T-helper 2 cell (primary cell): ENCODE measurements at regions not wholly inside any gene's neighbourhood (a gene's known extent, or its start where the extent isn't known, plus 50 kb on each side); places are given as distances from the start of the nearest gene placed in this dataset.
"Not testable (repeated sequence)": the region's sequence is repeated elsewhere in the genome, so short reads cannot be mapped to it uniquely, and the experiment has no call there.

Source experiments
- DNase-seq, 5 experiments: peaks; one replicate each; pipeline versions ENCODE4 v3.0.0 to v3.0.0-alpha.2; 2012 to 2022

- DNase-seq: no peak
Observed at GRCh38 chr5:106521701-106522100, 1149.0 kb downstream of the EFNA5 start.

- DNase-seq: no peak
Observed at GRCh38 chr5:106510321-106510720, 1160.4 kb downstream of the EFNA5 start.

GRCh38 chr5:106508894-106509293 is 1161.8 kb downstream of the EFNA5 start:
- no peak for DNase-seq

GRCh38 chr5:106493910-106494309 is 1176.8 kb downstream of the EFNA5 start:
- DNase-seq: no peak

GRCh38 chr5:106489004-106489403 is 1181.7 kb downstream of the EFNA5 start:
- no peak for DNase-seq

DNA sequence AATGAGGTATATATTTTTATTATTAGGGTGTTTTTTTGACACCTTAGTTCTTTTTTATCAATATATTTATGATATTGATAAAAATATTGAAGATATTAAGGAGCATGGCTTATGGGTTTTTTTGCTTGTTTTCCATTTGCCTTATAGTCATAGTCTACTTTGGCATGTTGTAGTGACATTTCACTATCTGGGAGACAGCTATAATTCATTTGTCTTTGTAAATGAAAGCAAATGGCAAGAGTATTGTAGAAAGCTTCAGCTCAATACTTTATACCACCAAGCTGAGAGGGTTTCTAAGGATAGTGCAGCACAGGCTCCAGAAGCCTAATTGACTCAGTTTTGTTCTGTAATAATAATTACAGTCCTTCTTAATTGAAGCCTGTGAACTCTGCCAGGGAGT is 1182.3 kb downstream of the EFNA5 start:
- DNase-seq: no peak

- DNase-seq: no peak
Observed at GRCh38 chr5:106481374-106481773, 1189.4 kb downstream of the EFNA5 start.

DNA sequence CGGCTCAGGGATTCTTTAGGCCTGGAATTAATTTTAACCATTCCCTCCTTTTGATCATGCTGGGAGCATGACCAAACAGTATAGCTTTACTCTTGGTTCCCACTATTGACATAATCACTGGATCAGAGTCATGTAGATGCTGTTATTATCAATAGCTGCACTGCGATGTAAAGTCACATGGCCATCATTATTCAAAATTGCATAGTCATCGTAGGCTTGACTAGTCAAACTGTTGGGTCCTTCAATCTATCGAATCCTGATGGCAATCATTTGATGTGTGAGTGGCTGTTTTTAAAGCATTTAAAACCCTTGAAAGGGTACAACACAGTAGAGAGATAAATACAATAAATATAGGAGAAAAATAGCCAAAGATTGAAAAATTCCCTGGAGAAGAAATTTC is 1194.1 kb downstream of the EFNA5 start:
- DNase-seq: no peak

DNA sequence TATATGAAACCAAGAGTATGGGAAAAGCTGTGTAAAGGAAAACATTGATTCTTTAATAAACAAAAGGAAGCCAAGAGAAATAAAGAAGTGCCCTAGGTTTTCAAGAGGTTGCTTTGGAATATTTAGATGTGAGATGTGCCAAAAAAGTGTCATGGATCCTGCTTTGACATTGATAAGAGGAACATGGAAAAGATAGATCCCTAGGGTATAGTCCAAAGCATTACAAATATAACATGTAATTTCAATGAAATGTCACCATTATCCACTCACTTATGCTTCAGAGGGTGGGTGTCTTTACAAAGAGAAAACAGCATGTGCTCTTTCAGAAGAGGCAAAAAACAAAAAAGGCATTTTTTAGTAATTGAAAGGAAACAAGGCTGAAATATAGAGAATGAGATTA is 1196.7 kb downstream of the EFNA5 start:
- DNase-seq: no peak

DNA sequence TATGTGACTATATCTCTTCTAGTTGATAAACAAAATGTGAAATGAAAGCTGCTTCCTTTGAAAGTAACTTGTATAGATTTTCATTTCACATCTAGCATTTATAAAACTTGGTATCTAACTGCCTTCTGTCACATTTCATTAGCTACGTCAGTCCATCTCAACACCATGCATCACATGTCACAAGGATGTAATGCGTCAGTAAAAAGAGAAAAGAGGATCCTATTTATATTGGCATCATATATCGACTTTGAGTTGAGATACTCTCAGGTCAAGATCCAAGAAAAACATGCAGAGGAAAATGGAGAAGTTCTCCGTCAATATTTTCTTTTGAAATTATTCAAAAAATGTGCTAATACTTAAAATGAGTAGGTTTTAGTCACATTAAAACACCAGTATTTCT is 1211.2 kb downstream of the EFNA5 start:
- DNase-seq: no peak

GRCh38 chr5:106454651-106455415 is 1215.9 kb downstream of the EFNA5 start:
- no peak for DNase-seq

DNA sequence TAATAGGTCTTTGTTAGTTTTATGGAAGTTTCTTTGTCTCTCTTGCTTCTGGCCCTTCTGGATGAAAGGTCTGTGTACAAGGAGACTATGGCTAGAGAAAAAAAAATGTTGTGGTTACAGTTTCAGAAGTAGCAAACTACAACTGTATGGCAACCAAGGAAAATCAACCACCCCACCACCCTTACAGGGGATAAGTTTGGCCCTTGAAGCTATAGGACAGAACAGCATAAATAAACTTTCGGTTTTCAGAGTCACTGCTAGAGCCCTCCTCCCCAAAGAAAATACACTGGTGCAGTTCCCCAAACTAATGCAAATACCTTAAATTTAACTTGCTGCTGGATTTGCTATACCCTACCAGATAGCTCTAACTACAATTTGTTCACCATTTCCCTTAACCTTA is 1216.7 kb downstream of the EFNA5 start:
- DNase-seq: no peak

DNA sequence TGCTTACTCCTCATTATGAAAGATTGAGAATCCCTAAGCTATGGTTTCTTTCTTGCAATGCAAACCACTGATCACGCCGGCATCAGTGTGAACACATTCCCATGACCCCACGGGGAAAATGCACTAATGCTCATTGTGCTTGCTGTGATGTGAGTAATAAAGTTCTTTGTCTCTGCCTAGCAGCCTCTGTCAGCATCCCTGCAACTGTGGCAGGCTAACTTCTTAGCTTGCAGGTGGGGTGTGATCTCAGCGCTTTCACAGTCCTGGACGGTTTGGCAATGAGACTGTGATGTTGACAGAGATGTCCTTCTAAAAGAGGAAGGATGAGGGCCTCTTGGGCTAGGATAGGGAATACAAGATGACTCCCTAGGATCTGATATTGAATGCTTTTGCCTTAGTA is 1218.7 kb downstream of the EFNA5 start:
- no peak for DNase-seq

- DNase-seq: no peak
Observed at GRCh38 chr5:106443746-106444145, 1227.0 kb downstream of the EFNA5 start.

GRCh38 chr5:106435185-106435584 is 1235.6 kb downstream of the EFNA5 start:
- DNase-seq: no peak

DNA sequence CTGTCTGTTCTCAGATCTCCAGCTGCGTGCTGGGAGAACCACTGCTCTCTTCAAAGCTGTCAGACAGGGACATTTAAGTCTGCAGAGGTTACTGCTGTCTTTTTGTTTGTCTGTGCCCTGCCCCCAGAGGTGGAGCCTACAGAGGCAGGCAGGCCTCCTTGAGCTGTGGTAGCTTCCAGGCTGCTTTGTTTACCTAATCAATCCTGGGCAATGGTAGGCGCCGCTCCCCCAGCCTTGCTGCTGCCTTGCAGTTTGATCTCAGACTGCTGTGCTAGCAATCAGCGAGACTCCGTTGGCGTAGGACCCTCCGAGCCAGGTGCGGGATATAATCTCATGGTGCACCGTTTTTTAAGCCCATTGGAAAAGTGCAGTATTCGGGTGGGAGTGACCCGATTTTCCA is 1240.0 kb downstream of the EFNA5 start:
- DNase-seq: not testable (repeated sequence)

DNA sequence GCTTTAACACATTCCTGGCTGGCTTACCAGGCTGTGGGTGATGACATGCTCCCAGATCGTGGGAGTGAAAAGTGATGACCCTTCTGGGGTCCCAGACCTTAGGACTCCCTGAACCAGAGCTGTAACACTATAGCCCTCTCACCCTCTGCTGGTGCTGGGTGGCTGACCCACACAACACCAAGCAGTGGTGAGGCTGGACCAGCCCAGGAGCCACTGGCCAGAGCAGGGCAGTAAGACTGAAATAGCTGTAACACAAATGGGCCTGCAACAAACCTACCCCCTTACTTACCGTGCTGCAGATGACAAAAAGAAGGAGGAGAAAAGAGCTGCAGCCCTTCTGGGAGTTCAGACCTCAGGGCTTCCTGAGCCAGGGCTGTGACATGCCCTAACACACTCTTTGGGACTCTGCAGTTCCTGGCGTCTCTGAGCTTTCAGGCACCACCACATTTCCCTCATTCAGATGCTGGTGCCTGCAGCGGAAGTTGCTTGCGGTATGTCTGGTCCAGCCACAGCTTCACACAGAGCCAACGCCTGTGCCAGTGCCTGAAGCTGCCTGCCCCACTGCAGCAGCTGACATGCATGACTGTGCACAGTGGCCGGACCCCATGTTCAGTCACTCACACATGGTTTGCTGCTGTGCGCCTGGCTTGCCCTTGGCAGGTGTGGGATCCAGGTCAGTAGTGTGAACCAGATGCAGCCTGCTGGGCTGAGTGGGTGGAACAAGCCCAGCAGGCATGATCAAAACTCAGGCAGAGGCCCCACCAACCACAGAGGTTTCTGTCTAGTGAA is 1247.4 kb downstream of the EFNA5 start:
- DNase-seq: no peak

DNA sequence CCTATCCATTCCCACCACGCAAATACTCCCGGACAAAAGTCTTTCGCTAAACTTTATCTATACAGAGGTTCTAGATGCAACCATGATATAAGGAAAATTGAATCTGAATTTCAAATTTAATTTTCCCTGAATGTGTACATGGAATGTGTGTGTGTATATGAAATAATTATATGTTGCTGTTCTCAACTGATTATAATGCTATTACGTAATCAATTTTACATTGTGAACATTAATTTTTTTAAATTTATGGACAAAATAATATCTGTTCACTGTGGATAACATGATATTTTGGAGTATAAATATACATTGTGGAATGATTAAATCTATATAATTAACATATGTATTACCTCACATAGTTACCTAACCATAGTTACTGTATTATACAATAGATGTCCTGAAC is 1250.6 kb downstream of the EFNA5 start:
- DNase-seq: no peak

DNA sequence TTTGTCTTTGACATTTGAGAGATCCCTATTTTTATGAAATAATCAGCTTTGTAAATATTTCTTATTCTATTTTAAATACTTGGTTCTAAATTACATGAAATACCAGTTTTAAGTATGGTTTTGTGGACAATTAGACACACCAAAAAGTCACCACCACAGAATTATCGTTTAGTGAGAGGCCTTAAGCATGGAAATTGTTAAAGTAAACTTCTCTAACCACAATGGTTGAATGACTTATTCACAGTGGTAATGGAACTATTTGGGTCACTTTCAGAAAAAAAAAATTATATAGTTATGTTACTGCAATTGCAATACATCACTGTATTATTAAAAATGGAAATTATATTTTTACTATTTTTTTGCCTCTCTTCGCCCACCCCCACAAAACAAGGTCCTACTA is 1252.5 kb downstream of the EFNA5 start:
- no peak for DNase-seq

DNA sequence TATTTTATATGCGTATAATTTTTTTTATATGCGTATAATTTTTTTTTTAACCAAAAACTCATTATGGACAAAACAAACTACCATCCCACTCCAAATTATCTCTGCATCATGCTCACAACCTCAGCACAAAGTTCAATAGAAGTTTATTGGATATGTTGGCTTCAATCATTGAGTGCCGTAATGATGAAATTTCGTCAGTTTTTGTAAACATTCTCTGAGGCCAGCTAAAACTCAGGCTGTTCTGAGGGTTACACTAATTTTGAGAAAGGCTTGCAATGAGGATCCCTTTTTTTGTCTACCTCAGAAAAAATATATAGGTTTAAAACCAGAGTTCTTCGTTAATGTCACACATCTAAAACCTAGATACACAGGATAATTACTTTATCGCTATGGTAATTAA is 1253.2 kb downstream of the EFNA5 start:
- no peak for DNase-seq

DNA sequence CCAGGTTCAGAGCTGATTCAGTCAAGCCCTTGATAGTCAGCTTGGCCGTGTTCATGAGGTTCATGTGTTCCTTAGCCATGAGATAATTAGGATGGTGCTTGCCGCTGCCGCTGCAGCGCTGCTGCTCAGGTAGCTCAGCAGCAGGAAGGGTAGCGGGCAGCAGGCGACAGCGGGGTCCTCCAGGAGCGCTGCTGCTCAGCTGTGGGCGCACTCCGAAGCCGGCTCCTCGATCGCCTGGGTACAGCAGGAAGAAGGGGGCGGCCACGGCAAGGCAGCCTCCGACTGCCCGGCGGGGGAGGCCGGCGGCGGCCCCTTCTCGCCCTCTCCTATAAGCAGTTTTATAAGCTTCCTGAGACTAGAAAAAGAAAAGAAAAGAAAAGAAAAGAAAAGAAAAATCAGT is 1253.6 kb downstream of the EFNA5 start:
- DNase-seq: no peak

DNA sequence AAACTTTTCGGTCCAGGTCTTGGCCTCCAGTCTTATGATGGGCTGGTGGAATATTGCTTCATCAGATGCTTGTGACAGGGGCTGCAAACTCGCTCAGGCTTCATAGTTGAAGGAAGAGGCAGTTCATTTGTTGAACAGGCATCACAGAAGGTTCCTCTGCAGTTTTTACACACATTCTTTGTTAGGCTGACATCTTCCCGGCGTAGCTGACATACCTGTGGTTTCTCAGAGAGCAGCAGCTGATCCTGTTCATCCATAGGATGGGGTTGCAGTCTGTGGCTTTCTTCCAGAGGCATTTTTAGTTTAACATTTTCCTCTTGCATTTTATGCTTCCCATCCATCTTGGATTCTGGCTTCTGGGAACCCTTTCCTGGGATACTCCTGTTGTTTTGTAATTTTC is 1255.2 kb downstream of the EFNA5 start:
- DNase-seq: no peak

DNA sequence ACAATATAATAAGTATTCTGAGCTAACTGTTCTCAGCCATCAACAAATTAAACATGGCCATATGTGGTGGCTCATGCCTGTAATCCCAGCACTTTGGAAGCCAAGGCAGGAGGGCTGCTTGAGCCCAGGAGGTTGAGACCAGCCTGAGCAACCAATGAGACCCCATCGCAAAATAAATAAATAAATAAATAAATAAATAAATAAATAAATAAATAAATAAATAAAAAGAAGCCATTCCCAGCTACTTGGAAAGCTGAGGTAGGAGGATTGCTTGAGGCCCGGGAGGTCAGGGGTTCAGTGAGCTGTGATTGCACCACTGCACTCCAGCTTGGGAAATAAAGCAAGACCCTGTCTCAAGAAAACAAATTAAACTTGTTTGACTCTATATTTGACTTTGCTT is 1256.4 kb downstream of the EFNA5 start:
- DNase-seq: no peak

DNA sequence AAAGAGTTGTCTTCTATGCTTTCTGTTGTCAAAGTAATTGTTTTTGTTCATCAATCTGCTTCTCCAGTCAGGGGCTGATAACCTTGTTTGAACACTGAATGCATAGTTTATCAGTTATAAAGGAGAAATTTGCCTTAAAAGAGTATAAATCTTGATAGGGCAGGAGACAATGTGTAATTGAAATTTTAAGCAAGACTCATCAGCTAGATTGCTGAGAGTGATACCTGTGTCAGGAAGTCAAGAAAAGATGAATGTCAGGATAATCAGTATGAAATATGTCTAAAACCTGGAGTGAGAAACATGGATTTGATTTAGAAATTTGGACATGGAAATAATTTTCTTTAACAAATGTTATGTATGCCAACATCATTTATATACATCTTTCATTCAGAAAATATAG is 1258.1 kb downstream of the EFNA5 start:
- DNase-seq: no peak
